GM23338 (cell line): ENCODE measurements at regions not wholly inside any gene's neighbourhood (a gene's known extent, or its start where the extent isn't known, plus 50 kb on each side); places are given as distances from the start of the nearest gene placed in this dataset.

Source experiments
- ATAC-seq: fragments of 200-7000 bp; cut with Tn5 transposase; 3 replicates; pipeline ENCODE4 v1.9.1; 2020
- DNase-seq: peaks from one replicate; pipeline ENCODE4 v3.0.0-alpha.2; 2015; ENCODE audit warnings: low spot score
- H2AFZ ChIP-seq: fragments of 200-600 bp; sonication (generic); 2 replicates; pipeline ENCODE4 v1.8.0; 2016; ENCODE audit warnings: antibody characterized with exemption, mild to moderate bottlenecking, moderate library complexity
- H3F3A ChIP-seq: fragments of 200-600 bp; sonication (generic); replicated peaks from 2 replicates; pipeline ENCODE4 v1.8.0; 2017; ENCODE audit warnings: antibody characterized with exemption, mixed run types, low read depth
- H3K27ac ChIP-seq: fragments of 200-600 bp; sonication (generic); 2 replicates; pipeline ENCODE4 v1.6.1; 2016; ENCODE audit warnings: low read depth
- H3K27me3 ChIP-seq: fragments of 200-600 bp; sonication (generic); 2 replicates; pipeline ENCODE4 v1.8.0; 2016; ENCODE audit warnings: mild to moderate bottlenecking, mixed run types, moderate library complexity; ENCODE audit not compliant: insufficient read depth
- H3K36me3 ChIP-seq: fragments of 200-600 bp; sonication (generic); 2 replicates; pipeline ENCODE4 v1.8.0; 2016; ENCODE audit warnings: mild to moderate bottlenecking; ENCODE audit not compliant: insufficient read depth
- H3K4me1 ChIP-seq: fragments of 200-600 bp; sonication (generic); 2 replicates; pipeline ENCODE4 v1.8.0; 2016; ENCODE audit warnings: mild to moderate bottlenecking, moderate library complexity; ENCODE audit not compliant: insufficient read depth
- H3K4me2 ChIP-seq: fragments of 200-600 bp; sonication (generic); 2 replicates; pipeline ENCODE4 v1.7.1; 2017; ENCODE audit warnings: mixed run types
- H3K4me3 ChIP-seq: fragments of 200-600 bp; sonication (generic); 2 replicates; pipeline ENCODE4 v1.6.1; 2016; ENCODE audit warnings: mixed run types
- H3K79me2 ChIP-seq: fragments of 200-600 bp; sonication (generic); replicated peaks from 2 replicates; pipeline ENCODE4 v1.8.0; 2017; ENCODE audit warnings: mild to moderate bottlenecking; ENCODE audit not compliant: insufficient read depth
- H3K9me2 ChIP-seq: fragments of 200-600 bp; sonication (generic); 2 replicates; pipeline ENCODE4 v1.8.0; 2017; ENCODE audit not compliant: insufficient read depth
- H4K20me1 ChIP-seq: fragments of 200-600 bp; sonication (generic); replicated peaks from 2 replicates; pipeline ENCODE4 v1.8.0; 2017; ENCODE audit warnings: mild to moderate bottlenecking; ENCODE audit not compliant: insufficient read depth
- H3K27ac Mint-ChIP-seq: 2 replicates; pipeline ENCODE4 v1.8.0; 2020; ENCODE audit warnings: inconsistent platforms, mild to moderate bottlenecking, moderate library complexity, mixed read lengths
- H3K27me3 Mint-ChIP-seq: 3 replicates; pipeline ENCODE4 v1.8.0; 2022; ENCODE audit warnings: low read depth, mild to moderate bottlenecking, moderate library complexity, mixed read lengths, inconsistent platforms; ENCODE audit not compliant: insufficient read depth, poor library complexity
- H3K36me3 Mint-ChIP-seq: 3 replicates; pipeline ENCODE4 v1.8.0; 2021; ENCODE audit warnings: low read depth, mild to moderate bottlenecking, inconsistent platforms, moderate library complexity, mixed read lengths
- H3K4me1 Mint-ChIP-seq: 3 replicates; pipeline ENCODE4 v1.8.0; 2020; ENCODE audit warnings: mild to moderate bottlenecking, inconsistent platforms, mixed read lengths
- H3K4me3 Mint-ChIP-seq: 3 replicates; pipeline ENCODE4 v1.8.0; 2021; ENCODE audit warnings: moderate library complexity, mild to moderate bottlenecking, inconsistent platforms, mixed read lengths
- H3K9me3 Mint-ChIP-seq: 3 replicates; pipeline ENCODE4 v1.8.0; 2020; ENCODE audit warnings: moderate library complexity, mild to moderate bottlenecking, inconsistent platforms, mixed read lengths
- CREB1 ChIP-seq: fragments of 250-450 bp; sonication (Bioruptor Pico); IDR thresholded peaks from 2 replicates; pipeline ENCODE4 v1.5.0; 2020; ENCODE audit warnings: low read depth, mild to moderate bottlenecking, moderate library complexity
- EZH2 ChIP-seq: fragments of 200-600 bp; sonication (generic); IDR thresholded peaks from one replicate; pipeline ENCODE4 v1.8.0; 2017; ENCODE audit warnings: antibody characterized with exemption, mild to moderate bottlenecking, low read depth; ENCODE audit not compliant: unreplicated experiment
- EZH2phosphoT487 ChIP-seq: fragments of 200-600 bp; sonication (generic); IDR thresholded peaks from one replicate; pipeline ENCODE4 v1.8.1; 2018; ENCODE audit warnings: antibody characterized with exemption; ENCODE audit not compliant: unreplicated experiment
- JUNB ChIP-seq: IDR thresholded peaks from one replicate; pipeline ENCODE4 v1.6.1; 2016; ENCODE audit warnings: antibody characterized with exemption; ENCODE audit not compliant: unreplicated experiment
- NANOG ChIP-seq: IDR thresholded peaks from 2 replicates; pipeline ENCODE4 v1.6.1; 2016; ENCODE audit warnings: antibody characterized with exemption, borderline replicate concordance
- POLR2AphosphoS5 ChIP-seq: IDR thresholded peaks from 2 replicates; pipeline ENCODE4 v1.6.1; 2016; ENCODE audit warnings: antibody characterized with exemption, low read depth
- REST ChIP-seq: IDR thresholded peaks from one replicate; pipeline ENCODE4 v1.6.1; 2018; ENCODE audit warnings: antibody characterized with exemption; ENCODE audit not compliant: unreplicated experiment
- STAT1 ChIP-seq: IDR thresholded peaks from one replicate; pipeline ENCODE4 v1.6.1; 2016; ENCODE audit warnings: antibody characterized with exemption; ENCODE audit not compliant: unreplicated experiment
- ZNF114 ChIP-seq: fragments of 250-450 bp; sonication (Bioruptor Pico); IDR thresholded peaks from 2 replicates; pipeline ENCODE4 v1.5.0; 2020; ENCODE audit warnings: mild to moderate bottlenecking, moderate library complexity
- ZNF462 ChIP-seq: fragments of 250-450 bp; sonication (Bioruptor Pico); IDR thresholded peaks from 2 replicates; pipeline ENCODE4 v1.5.0; 2020; ENCODE audit warnings: mild to moderate bottlenecking, moderate library complexity
- TF ChIP-seq, protein P1 (sequence below), 2 experiments: fragments of 200-600 bp in 1 of 2; sonication (generic) in 1 of 2; conservative IDR thresholded peaks; 2 replicates each; pipeline versions ENCODE4 v1.5.1 to v1.6.1; 2016 to 2017; ENCODE audit warnings: antibody characterized with exemption in 2 of 2, low read depth in 2 of 2, mild to moderate bottlenecking in 2 of 2, moderate library complexity in 1 of 2
- TF ChIP-seq, protein P2 (sequence below): IDR thresholded peaks from 2 replicates; pipeline ENCODE4 v1.6.1; 2016; ENCODE audit warnings: antibody characterized with exemption

DNA sequence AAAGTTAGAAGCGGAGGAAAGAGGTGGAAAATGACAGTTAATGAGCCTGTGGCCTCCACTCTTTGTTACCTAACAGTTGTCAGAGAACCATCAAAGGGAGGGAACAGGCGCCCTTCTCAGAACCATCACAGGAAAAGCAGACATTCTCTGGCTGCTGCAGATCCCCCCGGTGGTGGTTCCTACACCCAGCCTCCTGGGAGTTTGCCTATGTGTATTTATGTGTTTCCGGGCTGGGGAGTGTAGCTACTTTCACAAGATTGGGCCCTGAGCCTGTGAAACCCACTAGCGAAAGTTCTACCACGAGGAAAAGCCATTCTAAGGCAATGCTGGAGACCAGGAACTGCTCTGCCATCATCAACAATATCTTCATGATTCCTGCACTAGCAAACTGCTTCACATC, 52.7 kb upstream of the BCOR start (continued):
- TF ChIP-seq, protein P1, sequence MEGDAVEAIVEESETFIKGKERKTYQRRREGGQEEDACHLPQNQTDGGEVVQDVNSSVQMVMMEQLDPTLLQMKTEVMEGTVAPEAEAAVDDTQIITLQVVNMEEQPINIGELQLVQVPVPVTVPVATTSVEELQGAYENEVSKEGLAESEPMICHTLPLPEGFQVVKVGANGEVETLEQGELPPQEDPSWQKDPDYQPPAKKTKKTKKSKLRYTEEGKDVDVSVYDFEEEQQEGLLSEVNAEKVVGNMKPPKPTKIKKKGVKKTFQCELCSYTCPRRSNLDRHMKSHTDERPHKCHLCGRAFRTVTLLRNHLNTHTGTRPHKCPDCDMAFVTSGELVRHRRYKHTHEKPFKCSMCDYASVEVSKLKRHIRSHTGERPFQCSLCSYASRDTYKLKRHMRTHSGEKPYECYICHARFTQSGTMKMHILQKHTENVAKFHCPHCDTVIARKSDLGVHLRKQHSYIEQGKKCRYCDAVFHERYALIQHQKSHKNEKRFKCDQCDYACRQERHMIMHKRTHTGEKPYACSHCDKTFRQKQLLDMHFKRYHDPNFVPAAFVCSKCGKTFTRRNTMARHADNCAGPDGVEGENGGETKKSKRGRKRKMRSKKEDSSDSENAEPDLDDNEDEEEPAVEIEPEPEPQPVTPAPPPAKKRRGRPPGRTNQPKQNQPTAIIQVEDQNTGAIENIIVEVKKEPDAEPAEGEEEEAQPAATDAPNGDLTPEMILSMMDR (conservative IDR thresholded peaks at IDR 0.05; ENCODE audit: low read depth in 2 of 2), result no peak

GRCh38 chrX:40149286-40150175, 51.8 kb upstream of the BCOR start:
- Histone ChIP-seq H3F3A (no peaks in the 10 kb centered on the region), H4K20me1 (no peaks in the 10 kb centered on the region), H3K4me1 (peaks cover 30% of the 10 kb centered on the region), H3K79me2 (peaks cover 5% of the 10 kb centered on the region; the same call in 1 of the 2 replicates), H2AFZ (no peak overlapping the region), H3K36me3 (no peaks in the 10 kb centered on the region), H3K4me2 (peak overlapping the region; percentile 82), H3K27ac (no peak overlapping the region), H3K27me3 (peaks cover 85% of the 10 kb centered on the region), H3K9me2 (no peaks in the 10 kb centered on the region), H3K4me3 (peak overlapping the region; percentile 58)
- peak; percentile 29 for DNase-seq
- no peak for ATAC-seq
- H3K27ac Mint-ChIP-seq, result no peak overlapping the region
- peaks cover 61% of the 10 kb centered on the region for H3K27me3 Mint-ChIP-seq
- H3K4me3 Mint-ChIP-seq, result peak overlapping the region; percentile 62
- no peaks in the 10 kb centered on the region for H3K36me3 Mint-ChIP-seq
- no peaks in the 10 kb centered on the region for H3K9me3 Mint-ChIP-seq
- H3K4me1 Mint-ChIP-seq, result peaks cover 35% of the 10 kb centered on the region
- TF ChIP-seq EZH2phosphoT487 (no peak), ZNF114 (CRISPR knock-in tag) (no peak), JUNB (no peak), ZNF462 (CRISPR knock-in tag) (no peak), CREB1 (CRISPR knock-in tag) (no peak), POLR2AphosphoS5 (no peak), REST (no peak), STAT1 (no peak), EZH2 (no peak), NANOG (no peak)
- TF ChIP-seq, protein P2, sequence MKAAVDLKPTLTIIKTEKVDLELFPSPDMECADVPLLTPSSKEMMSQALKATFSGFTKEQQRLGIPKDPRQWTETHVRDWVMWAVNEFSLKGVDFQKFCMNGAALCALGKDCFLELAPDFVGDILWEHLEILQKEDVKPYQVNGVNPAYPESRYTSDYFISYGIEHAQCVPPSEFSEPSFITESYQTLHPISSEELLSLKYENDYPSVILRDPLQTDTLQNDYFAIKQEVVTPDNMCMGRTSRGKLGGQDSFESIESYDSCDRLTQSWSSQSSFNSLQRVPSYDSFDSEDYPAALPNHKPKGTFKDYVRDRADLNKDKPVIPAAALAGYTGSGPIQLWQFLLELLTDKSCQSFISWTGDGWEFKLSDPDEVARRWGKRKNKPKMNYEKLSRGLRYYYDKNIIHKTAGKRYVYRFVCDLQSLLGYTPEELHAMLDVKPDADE, result no peak
